DND-41 (cell line): ENCODE measurements at regions not wholly inside any gene's neighbourhood (a gene's known extent, or its start where the extent isn't known, plus 50 kb on each side); places are given as distances from the start of the nearest gene placed in this dataset.

Source experiments
- ATAC-seq: fragments of 200-7000 bp; cut with Tn5 transposase; 3 replicates; pipeline ENCODE4 v1.9.1; 2021; ENCODE audit warnings: low read depth; ENCODE audit not compliant: insufficient read depth
- DNase-seq: peaks from one replicate; pipeline ENCODE4 v3.0.0-alpha.2; 2020
- H2AFZ ChIP-seq: 2 replicates; pipeline ENCODE4 v1.6.0; 2012; ENCODE audit warnings: low read depth, low read length
- H3K27ac ChIP-seq: 2 replicates; pipeline ENCODE4 v1.5.1; 2012; ENCODE audit warnings: low read length, inconsistent platforms
- H3K27me3 ChIP-seq: fragments of 200-600 bp; sonication (generic); 2 replicates; pipeline ENCODE4 v1.6.0; 2012; ENCODE audit warnings: low read length, mild to moderate bottlenecking, inconsistent platforms; ENCODE audit not compliant: insufficient read depth, poor library complexity
- H3K36me3 ChIP-seq: 2 replicates; pipeline ENCODE4 v1.5.1; 2012; ENCODE audit warnings: low read length, inconsistent platforms; ENCODE audit not compliant: insufficient read depth
- H3K4me1 ChIP-seq: 2 replicates; pipeline ENCODE4 v1.5.1; 2012; ENCODE audit warnings: mild to moderate bottlenecking, low read length; ENCODE audit not compliant: insufficient read depth
- H3K4me2 ChIP-seq: 2 replicates; pipeline ENCODE4 v1.6.0; 2012; ENCODE audit warnings: mild to moderate bottlenecking, moderate library complexity, low read length, inconsistent platforms; ENCODE audit not compliant: insufficient read depth
- H3K4me3 ChIP-seq, 2 experiments: fragments of 200-600 bp in 1 of 2; shearing (Covaris generic) in 1 of 2; 2 replicates each; pipeline ENCODE4 v1.5.1; 2012 to 2016; ENCODE audit warnings: inconsistent platforms in 2 of 2, low read length in 2 of 2, mild to moderate bottlenecking in 2 of 2, low read depth in 1 of 2, moderate library complexity in 1 of 2
- H3K79me2 ChIP-seq: 2 replicates; pipeline ENCODE4 v1.6.0; 2012; ENCODE audit warnings: low read length, inconsistent platforms; ENCODE audit not compliant: insufficient read depth
- H3K9ac ChIP-seq: 2 replicates; pipeline ENCODE4 v1.6.0; 2012; ENCODE audit warnings: low read depth, mild to moderate bottlenecking, inconsistent platforms, low read length, moderate library complexity
- H3K9me3 ChIP-seq: 2 replicates; pipeline ENCODE4 v1.5.1; 2012; ENCODE audit warnings: low read length, moderate library complexity, mild to moderate bottlenecking, inconsistent platforms; ENCODE audit not compliant: insufficient read depth, severe bottlenecking
- H4K20me1 ChIP-seq: 2 replicates; pipeline ENCODE4 v1.6.0; 2012; ENCODE audit warnings: low read length; ENCODE audit not compliant: insufficient read depth
- CTCF ChIP-seq: IDR thresholded peaks from 2 replicates; pipeline ENCODE4 v1.5.1; 2012; ENCODE audit warnings: borderline replicate concordance, low read length, moderate library complexity, mild to moderate bottlenecking; ENCODE audit not compliant: poor library complexity, severe bottlenecking; ENCODE audit errors: extremely low read depth
- EZH2 ChIP-seq: IDR thresholded peaks from 3 replicates; pipeline ENCODE4 v1.6.1; 2012; ENCODE audit warnings: borderline replicate concordance, low read depth, mild to moderate bottlenecking, moderate library complexity, low read length, inconsistent platforms; ENCODE audit not compliant: severe bottlenecking

GRCh38 chr4:55749666-55750065, 69.9 kb upstream of the EXOC1L start:
- Histone ChIP-seq H3K27me3 (no peaks in the 10 kb centered on the region), H4K20me1 (no peaks in the 10 kb centered on the region), H3K9me3 (no peaks in the 10 kb centered on the region), H3K79me2 (no peaks in the 10 kb centered on the region), H3K4me3 (no peak overlapping the region), H2AFZ (no peak overlapping the region), H3K27ac (no peak overlapping the region), H3K9ac (no peak overlapping the region), H3K36me3 (no peaks in the 10 kb centered on the region), H3K4me1 (no peaks in the 10 kb centered on the region), H3K4me2 (no peak overlapping the region)
- no peak for DNase-seq
- no peak for ATAC-seq
- TF ChIP-seq CTCF (no peak), EZH2 (no peak)

GRCh38 chr4:55752810-55753209, 66.8 kb upstream of the EXOC1L start:
- H4K20me1 ChIP-seq: no peaks in the 10 kb centered on the region
- no peak overlapping the region for H3K27ac ChIP-seq
- TF ChIP-seq CTCF (no peak), EZH2 (no peak)
- ATAC-seq (no peak), DNase-seq (no peak)
- no peaks in the 10 kb centered on the region for H3K36me3 ChIP-seq
- no peaks in the 10 kb centered on the region for H3K9me3 ChIP-seq
- no peaks in the 10 kb centered on the region for H3K79me2 ChIP-seq
- H3K9ac ChIP-seq: no peak overlapping the region
- H3K4me2 ChIP-seq: no peak overlapping the region
- no peak overlapping the region for H2AFZ ChIP-seq
- no peak overlapping the region for H3K4me3 ChIP-seq
- no peaks in the 10 kb centered on the region for H3K27me3 ChIP-seq
- no peaks in the 10 kb centered on the region for H3K4me1 ChIP-seq

- Histone ChIP-seq H3K9ac (no peak overlapping the region), H3K9me3 (no peaks in the 10 kb centered on the region), H3K27me3 (no peaks in the 10 kb centered on the region), H3K4me3 (no peak overlapping the region), H4K20me1 (no peaks in the 10 kb centered on the region), H3K4me2 (no peak overlapping the region), H3K79me2 (no peaks in the 10 kb centered on the region), H3K27ac (no peak overlapping the region), H2AFZ (no peak overlapping the region), H3K36me3 (no peaks in the 10 kb centered on the region), H3K4me1 (no peaks in the 10 kb centered on the region)
- TF ChIP-seq EZH2 (no peak), CTCF (no peak)
- DNase-seq (no peak), ATAC-seq (no peak)
These were observed 65.7 kb upstream of the EXOC1L start for GRCh38 chr4:55753856-55754255.
